ENCODE measurements at regions not wholly inside any gene's neighbourhood (a gene's known extent, or its start where the extent isn't known, plus 50 kb on each side); places are given as distances from the start of the nearest gene placed in this dataset.

- TF ChIP-seq CTCF (IDR thresholded peaks at IDR 0.05; ENCODE audit: low read depth, low read length) = no peak
- H3K27ac ChIP-seq = no peak overlapping the region
- H3K4me3 ChIP-seq (ENCODE audit: low read depth, low read length) = no peak overlapping the region
Measured at GRCh38 chr14:103209506-103209905, 86.2 kb downstream of the TNFAIP2 start.

GRCh38 chr14:103213331-103213730 is 90.1 kb downstream of the TNFAIP2 start:
- Histone ChIP-seq H3K9me3 (ENCODE audit: severe bottlenecking) (peaks cover 2% of the 10 kb centered on the region), H3K4me3 (ENCODE audit: low read depth, low read length) (no peak overlapping the region), H3K27me3 (ENCODE audit: insufficient read depth, low read depth, severe bottlenecking) (no peaks in the 10 kb centered on the region), H3K36me3 (no peaks in the 10 kb centered on the region), H3K27ac (no peak overlapping the region)
- no peak for DNase-seq
- no peak for TF ChIP-seq CTCF (IDR thresholded peaks at IDR 0.05; ENCODE audit: low read depth, low read length)

More at GRCh38 chr14:103209506-103209905, 86.2 kb downstream of the TNFAIP2 start:
- Histone ChIP-seq H3K27me3 (ENCODE audit: insufficient read depth, low read depth, severe bottlenecking) (no peaks in the 10 kb centered on the region), H3K36me3 (no peaks in the 10 kb centered on the region), H3K9me3 (ENCODE audit: severe bottlenecking) (peaks cover 8% of the 10 kb centered on the region)
- DNase-seq = no peak

GRCh38 chr14:103214461-103214958 is 91.2 kb downstream of the TNFAIP2 start:
- no peak overlapping the region for H3K27ac ChIP-seq
- TF ChIP-seq CTCF (IDR thresholded peaks at IDR 0.05; ENCODE audit: low read depth, low read length) = no peak
- no peak overlapping the region for H3K4me3 ChIP-seq (ENCODE audit: low read depth, low read length)
- no peaks in the 10 kb centered on the region for H3K36me3 ChIP-seq
- no peaks in the 10 kb centered on the region for H3K27me3 ChIP-seq (ENCODE audit: insufficient read depth, low read depth, severe bottlenecking)
- peaks cover 2% of the 10 kb centered on the region for H3K9me3 ChIP-seq (ENCODE audit: severe bottlenecking)
- no peak for DNase-seq

GRCh38 chr14:103216399-103216798 is 93.1 kb downstream of the TNFAIP2 start:
- TF ChIP-seq CTCF (IDR thresholded peaks at IDR 0.05; ENCODE audit: low read depth, low read length) = no peak
- no peaks in the 10 kb centered on the region for H3K27me3 ChIP-seq (ENCODE audit: insufficient read depth, low read depth, severe bottlenecking)
- no peak overlapping the region for H3K4me3 ChIP-seq (ENCODE audit: low read depth, low read length)
- H3K36me3 ChIP-seq = no peaks in the 10 kb centered on the region
- H3K9me3 ChIP-seq (ENCODE audit: severe bottlenecking) = peaks cover 2% of the 10 kb centered on the region
- H3K27ac ChIP-seq = no peak overlapping the region
- DNase-seq = no peak

- TF ChIP-seq CTCF (IDR thresholded peaks at IDR 0.05; ENCODE audit: low read depth, low read length) = no peak
- no peak overlapping the region for H3K27ac ChIP-seq
- no peak overlapping the region for H3K4me3 ChIP-seq (ENCODE audit: low read depth, low read length)
- H3K9me3 ChIP-seq (ENCODE audit: severe bottlenecking) = peaks cover 2% of the 10 kb centered on the region
- no peak for DNase-seq
- H3K27me3 ChIP-seq (ENCODE audit: insufficient read depth, low read depth, severe bottlenecking) = no peaks in the 10 kb centered on the region
- H3K36me3 ChIP-seq = no peaks in the 10 kb centered on the region
Measured at GRCh38 chr14:103216857-103217256, 93.6 kb downstream of the TNFAIP2 start.

- Histone ChIP-seq H3K9me3 (ENCODE audit: severe bottlenecking) (peaks cover 2% of the 10 kb centered on the region), H3K27me3 (ENCODE audit: insufficient read depth, low read depth, severe bottlenecking) (no peaks in the 10 kb centered on the region), H3K27ac (no peak overlapping the region), H3K4me3 (ENCODE audit: low read depth, low read length) (no peak overlapping the region), H3K36me3 (no peaks in the 10 kb centered on the region)
- no peak for DNase-seq
- no peak for TF ChIP-seq CTCF (IDR thresholded peaks at IDR 0.05; ENCODE audit: low read depth, low read length)
Measured at GRCh38 chr14:103217538-103217937, 94.3 kb downstream of the TNFAIP2 start.

Measured in WERI-Rb-1 (cell line).